ENCODE measurements at regions not wholly inside any gene's neighbourhood (a gene's known extent, or its start where the extent isn't known, plus 50 kb on each side); places are given as distances from the start of the nearest gene placed in this dataset.

GRCh38 chr7:52647046-52647445 lies 388.4 kb upstream of the POM121L12 start:
- intact Hi-C loops (cut with micrococcal nuclease): no loop called here
- no peaks in the 10 kb centered on the region for H3K27me3 Mint-ChIP-seq

GRCh38 chr7:52639981-52640380 lies 395.5 kb upstream of the POM121L12 start:
- no peak overlapping the region for H3K27ac ChIP-seq (ENCODE audit: low read depth, low read length)
- intact Hi-C loops (cut with micrococcal nuclease): no loop called here

More at GRCh38 chr7:52647046-52647445, 388.4 kb upstream of the POM121L12 start:
- Mint-ChIP-seq H3K4me3 (no peak overlapping the region), H3K27ac (no peak overlapping the region), H3K4me1 (no peaks in the 10 kb centered on the region), H3K36me3 (no peaks in the 10 kb centered on the region), H3K9me3 (peaks cover 0 to 21% (median 17%) of the 10 kb centered on the region in 8 donors)
- Histone ChIP-seq H3K27me3 (ENCODE audit: insufficient read depth, low read length) (no peaks in the 10 kb centered on the region), H3K36me3 (ENCODE audit: insufficient read depth, low read length) (no peaks in the 10 kb centered on the region), H3K27ac (ENCODE audit: low read depth, low read length) (no peak overlapping the region), H3K9me3 (ENCODE audit: control insufficient read depth in 1 of 2, low read length in 2 of 2) (no peaks in the 10 kb centered on the region), H3K4me3 (ENCODE audit: low read length in 2 of 2) (no peak overlapping the region), H3K4me1 (ENCODE audit: insufficient read depth, low read length) (no peaks in the 10 kb centered on the region)
- no peak for DNase-seq
- ChIA-PET CTCF (ENCODE audit: partially characterized antibody) (no interaction called here), POLR2A (ENCODE audit: partially characterized antibody) (no interaction called here)

DNA sequence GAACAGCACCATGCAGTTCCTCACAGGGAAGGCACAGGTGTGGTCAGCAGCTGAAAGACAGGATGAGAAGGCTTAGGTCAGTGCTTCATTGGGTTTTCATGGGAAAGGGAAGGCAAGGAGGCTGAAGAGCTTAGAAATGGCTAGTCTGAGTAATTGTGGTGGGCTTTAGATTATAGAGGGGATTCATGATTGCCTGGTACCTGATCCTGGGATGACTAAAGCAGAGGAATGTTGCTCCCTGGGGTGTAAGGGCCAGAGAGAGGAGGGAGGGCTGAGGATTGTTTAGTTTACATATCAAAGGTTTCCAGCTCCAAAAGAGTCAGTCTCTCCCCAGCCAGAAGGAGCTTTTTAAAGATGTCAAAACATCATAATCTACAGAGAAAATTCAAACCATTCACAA lies 396.3 kb upstream of the POM121L12 start:
- intact Hi-C loops (cut with micrococcal nuclease): no loop called here
- no peaks in the 10 kb centered on the region for H3K36me3 Mint-ChIP-seq
- H3K4me3 ChIP-seq (ENCODE audit: low read length in 2 of 2): no peak overlapping the region
- ChIA-PET CTCF (ENCODE audit: partially characterized antibody) (no interaction called here), POLR2A (ENCODE audit: partially characterized antibody) (no interaction called here)
- H3K4me1 Mint-ChIP-seq: no peaks in the 10 kb centered on the region
- no peaks in the 10 kb centered on the region for H3K36me3 ChIP-seq (ENCODE audit: insufficient read depth, low read length)
- H3K4me1 ChIP-seq (ENCODE audit: insufficient read depth, low read length): no peaks in the 10 kb centered on the region
- no peak overlapping the region for H3K4me3 Mint-ChIP-seq
- no peak for DNase-seq
- H3K27ac ChIP-seq (ENCODE audit: low read depth, low read length): no peak overlapping the region
- H3K27ac Mint-ChIP-seq: no peak overlapping the region
- H3K27me3 ChIP-seq (ENCODE audit: insufficient read depth, low read length): no peaks in the 10 kb centered on the region
- H3K27me3 Mint-ChIP-seq: no peaks in the 10 kb centered on the region
- H3K9me3 Mint-ChIP-seq: peaks cover 2 to 28% (median 11%) of the 10 kb centered on the region in 8 donors
- no peaks in the 10 kb centered on the region for H3K9me3 ChIP-seq (ENCODE audit: control insufficient read depth in 1 of 2, low read length in 2 of 2)

More at GRCh38 chr7:52639981-52640380, 395.5 kb upstream of the POM121L12 start:
- Mint-ChIP-seq H3K36me3 (no peaks in the 10 kb centered on the region), H3K9me3 (peaks cover 2 to 22% (median 9%) of the 10 kb centered on the region in 8 donors), H3K4me1 (no peaks in the 10 kb centered on the region), H3K27ac (no peak overlapping the region), H3K4me3 (no peak overlapping the region), H3K27me3 (no peaks in the 10 kb centered on the region)
- Histone ChIP-seq H3K4me1 (ENCODE audit: insufficient read depth, low read length) (no peaks in the 10 kb centered on the region), H3K9me3 (ENCODE audit: control insufficient read depth in 1 of 2, low read length in 2 of 2) (no peaks in the 10 kb centered on the region), H3K4me3 (ENCODE audit: low read length in 2 of 2) (no peak overlapping the region), H3K27me3 (ENCODE audit: insufficient read depth, low read length) (no peaks in the 10 kb centered on the region), H3K36me3 (ENCODE audit: insufficient read depth, low read length) (no peaks in the 10 kb centered on the region)
- DNase-seq: no peak
- ChIA-PET POLR2A (ENCODE audit: partially characterized antibody) (no interaction called here), CTCF (ENCODE audit: partially characterized antibody) (no interaction called here)

DNA sequence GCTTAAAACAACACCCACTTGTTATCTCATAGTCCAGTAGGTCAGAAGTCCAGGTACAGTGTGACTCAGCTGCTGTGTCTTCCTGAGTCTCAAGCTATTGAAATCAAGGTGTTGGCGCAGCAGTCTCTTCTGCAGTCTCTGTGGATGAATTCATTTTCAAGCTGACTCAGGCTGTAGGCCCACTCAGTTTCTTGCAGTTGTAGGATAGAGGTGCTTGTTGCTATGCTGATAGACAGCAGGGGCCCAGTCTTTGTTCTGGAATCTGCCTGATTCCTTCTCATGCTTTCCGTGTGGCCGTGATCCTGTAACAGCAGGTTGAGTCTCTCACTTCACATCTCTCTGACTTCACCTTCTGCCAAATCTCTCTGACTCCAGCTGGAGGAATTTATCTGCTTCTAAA lies 400.4 kb upstream of the POM121L12 start:
- no peak for DNase-seq
- intact Hi-C loops (cut with micrococcal nuclease): no loop called here
- ChIA-PET POLR2A (ENCODE audit: partially characterized antibody) (no interaction called here), CTCF (ENCODE audit: partially characterized antibody) (no interaction called here)
- Mint-ChIP-seq H3K36me3 (no peaks in the 10 kb centered on the region), H3K27me3 (no peaks in the 10 kb centered on the region), H3K4me1 (no peaks in the 10 kb centered on the region), H3K27ac (no peak overlapping the region), H3K4me3 (no peak overlapping the region), H3K9me3 (peaks cover 4 to 37% (median 18%) of the 10 kb centered on the region in 8 donors)
- no peaks in the 10 kb centered on the region for H3K9me3 ChIP-seq (ENCODE audit: control insufficient read depth in 1 of 2, low read length in 2 of 2)
- H3K27ac ChIP-seq (ENCODE audit: low read depth, low read length): no peak overlapping the region
- H3K4me1 ChIP-seq (ENCODE audit: insufficient read depth, low read length): no peaks in the 10 kb centered on the region
- H3K36me3 ChIP-seq (ENCODE audit: insufficient read depth, low read length): no peaks in the 10 kb centered on the region
- H3K4me3 ChIP-seq (ENCODE audit: low read length in 2 of 2): no peak overlapping the region
- H3K27me3 ChIP-seq (ENCODE audit: insufficient read depth, low read length): no peaks in the 10 kb centered on the region

DNA sequence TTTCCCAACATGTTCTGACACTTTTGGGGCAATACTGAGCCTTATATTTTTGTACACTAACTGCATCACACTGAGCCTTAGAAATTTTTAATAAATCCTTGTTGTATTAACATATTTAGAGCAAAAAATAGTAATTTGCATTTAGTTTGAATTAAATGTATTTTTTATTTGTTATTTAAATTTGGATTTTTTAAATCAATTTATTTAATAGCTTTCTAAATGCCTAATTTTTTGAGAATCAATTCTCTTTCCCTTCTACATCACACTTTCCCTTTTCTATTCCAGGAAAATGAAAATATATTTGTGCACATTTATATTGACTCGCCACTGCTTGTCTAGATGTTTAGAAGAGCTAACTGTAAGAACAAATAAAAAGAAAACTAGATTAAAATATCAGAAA lies 414.6 kb upstream of the POM121L12 start:
- CTCF ChIA-PET (ENCODE audit: partially characterized antibody): no interaction called here
- intact Hi-C loops (cut with micrococcal nuclease): no loop called here
- Mint-ChIP-seq H3K36me3 (no peaks in the 10 kb centered on the region), H3K27me3 (no peaks in the 10 kb centered on the region), H3K4me1 (no peaks in the 10 kb centered on the region), H3K4me3 (no peak overlapping the region), H3K9me3 (peaks cover 4 to 20% (median 7%) of the 10 kb centered on the region in 8 donors), H3K27ac (no peak overlapping the region)
- no peak for DNase-seq
- no peak overlapping the region for H3K4me3 ChIP-seq (ENCODE audit: low read length in 2 of 2)
- H3K27ac ChIP-seq (ENCODE audit: low read depth, low read length): no peak overlapping the region
- POLR2A ChIA-PET (ENCODE audit: partially characterized antibody): no interaction called here
- H3K27me3 ChIP-seq (ENCODE audit: insufficient read depth, low read length): no peaks in the 10 kb centered on the region
- no peaks in the 10 kb centered on the region for H3K36me3 ChIP-seq (ENCODE audit: insufficient read depth, low read length)
- no peaks in the 10 kb centered on the region for H3K4me1 ChIP-seq (ENCODE audit: insufficient read depth, low read length)
- no peaks in the 10 kb centered on the region for H3K9me3 ChIP-seq (ENCODE audit: control insufficient read depth in 1 of 2, low read length in 2 of 2)

DNA sequence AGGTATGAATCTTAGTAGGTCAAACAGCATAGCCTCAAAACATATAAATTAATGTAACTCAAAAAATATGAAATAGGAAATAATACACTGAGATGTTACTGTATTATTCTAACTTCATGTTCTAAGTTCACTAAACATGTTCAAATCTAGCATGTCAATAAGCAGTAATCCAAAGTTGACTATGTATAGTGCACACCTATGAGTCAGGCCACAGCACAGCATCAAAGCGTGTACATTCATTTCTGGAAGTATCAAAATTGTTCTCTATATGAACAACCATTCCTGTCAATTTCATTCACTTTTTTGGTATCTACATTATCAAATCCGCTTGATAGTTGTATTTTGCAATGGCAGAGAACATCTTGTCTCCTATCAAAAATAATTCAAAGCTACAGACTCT lies 418.9 kb upstream of the POM121L12 start:
- Histone ChIP-seq H3K4me1 (ENCODE audit: insufficient read depth, low read length) (no peaks in the 10 kb centered on the region), H3K27me3 (ENCODE audit: insufficient read depth, low read length) (no peaks in the 10 kb centered on the region), H3K4me3 (ENCODE audit: low read length in 2 of 2) (no peak overlapping the region), H3K36me3 (ENCODE audit: insufficient read depth, low read length) (no peaks in the 10 kb centered on the region), H3K27ac (ENCODE audit: low read depth, low read length) (no peak overlapping the region), H3K9me3 (ENCODE audit: control insufficient read depth in 1 of 2, low read length in 2 of 2) (no peaks in the 10 kb centered on the region)
- ChIA-PET POLR2A (ENCODE audit: partially characterized antibody) (no interaction called here), CTCF (ENCODE audit: partially characterized antibody) (no interaction called here)
- H3K9me3 Mint-ChIP-seq: peaks cover 2 to 23% (median 8%) of the 10 kb centered on the region in 8 donors
- H3K36me3 Mint-ChIP-seq: no peaks in the 10 kb centered on the region
- H3K4me3 Mint-ChIP-seq: no peak overlapping the region
- no peak overlapping the region for H3K27ac Mint-ChIP-seq
- H3K4me1 Mint-ChIP-seq: no peaks in the 10 kb centered on the region
- H3K27me3 Mint-ChIP-seq: no peaks in the 10 kb centered on the region
- DNase-seq: no peak
- intact Hi-C loops (cut with micrococcal nuclease): no loop called here

GRCh38 chr7:52615021-52615695 lies 420.3 kb upstream of the POM121L12 start:
- H3K4me1 Mint-ChIP-seq: no peaks in the 10 kb centered on the region
- CTCF ChIA-PET (ENCODE audit: partially characterized antibody): no interaction called here

DNA sequence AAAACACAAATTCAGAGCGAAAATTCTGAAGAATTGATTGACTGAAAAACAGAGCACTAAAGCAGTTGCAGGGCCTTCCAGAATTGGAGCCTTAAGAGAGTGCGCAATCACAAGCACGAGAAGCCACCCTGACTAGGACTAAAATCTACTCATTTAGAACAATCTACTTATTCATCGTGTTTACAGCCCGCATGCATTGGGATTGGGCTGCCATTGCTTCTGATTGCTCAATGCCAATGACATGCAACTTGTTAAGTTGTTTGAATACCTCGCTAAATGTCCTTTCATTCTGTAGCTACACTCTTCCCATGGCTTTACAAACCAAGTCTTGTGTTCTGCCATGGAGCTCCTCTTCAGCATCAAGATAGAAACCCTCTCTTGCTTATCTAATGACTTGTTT lies 425.9 kb upstream of the POM121L12 start:
- no peaks in the 10 kb centered on the region for H3K27me3 Mint-ChIP-seq
- H3K36me3 Mint-ChIP-seq: no peaks in the 10 kb centered on the region
- POLR2A ChIA-PET (ENCODE audit: partially characterized antibody): no interaction called here

More at GRCh38 chr7:52615021-52615695, 420.3 kb upstream of the POM121L12 start:
- H3K27me3 Mint-ChIP-seq: no peaks in the 10 kb centered on the region
- no peak overlapping the region for H3K4me3 ChIP-seq (ENCODE audit: low read length in 2 of 2)
- H3K4me3 Mint-ChIP-seq: no peak overlapping the region
- intact Hi-C loops (cut with micrococcal nuclease): no loop called here
- no peak overlapping the region for H3K27ac Mint-ChIP-seq
- no peaks in the 10 kb centered on the region for H3K27me3 ChIP-seq (ENCODE audit: insufficient read depth, low read length)
- DNase-seq: no peak
- H3K4me1 ChIP-seq (ENCODE audit: insufficient read depth, low read length): no peaks in the 10 kb centered on the region
- H3K27ac ChIP-seq (ENCODE audit: low read depth, low read length): no peak overlapping the region
- peaks cover 4 to 27% (median 12%) of the 10 kb centered on the region in 8 donors for H3K9me3 Mint-ChIP-seq
- no peaks in the 10 kb centered on the region for H3K9me3 ChIP-seq (ENCODE audit: control insufficient read depth in 1 of 2, low read length in 2 of 2)
- POLR2A ChIA-PET (ENCODE audit: partially characterized antibody): no interaction called here
- no peaks in the 10 kb centered on the region for H3K36me3 ChIP-seq (ENCODE audit: insufficient read depth, low read length)
- no peaks in the 10 kb centered on the region for H3K36me3 Mint-ChIP-seq

More for the DNA sequence above, 425.9 kb upstream of the POM121L12 start:
- CTCF ChIA-PET (ENCODE audit: partially characterized antibody): no interaction called here
- DNase-seq: no peak
- intact Hi-C loops (cut with micrococcal nuclease): no loop called here
- Histone ChIP-seq H3K27me3 (ENCODE audit: insufficient read depth, low read length) (no peaks in the 10 kb centered on the region), H3K4me3 (ENCODE audit: low read length in 2 of 2) (no peak overlapping the region), H3K27ac (ENCODE audit: low read depth, low read length) (no peak overlapping the region), H3K4me1 (ENCODE audit: insufficient read depth, low read length) (no peaks in the 10 kb centered on the region), H3K9me3 (ENCODE audit: control insufficient read depth in 1 of 2, low read length in 2 of 2) (no peaks in the 10 kb centered on the region), H3K36me3 (ENCODE audit: insufficient read depth, low read length) (no peaks in the 10 kb centered on the region)
- H3K4me1 Mint-ChIP-seq: no peaks in the 10 kb centered on the region
- H3K27ac Mint-ChIP-seq: no peak overlapping the region
- no peak overlapping the region for H3K4me3 Mint-ChIP-seq
- peaks cover 4 to 28% (median 15%) of the 10 kb centered on the region in 8 donors for H3K9me3 Mint-ChIP-seq

Data from CD4-positive, alpha-beta memory T cell (primary cell).